ENCODE measurements at regions not wholly inside any gene's neighbourhood (a gene's known extent, or its start where the extent isn't known, plus 50 kb on each side); places are given as distances from the start of the nearest gene placed in this dataset.

- Mint-ChIP-seq H3K27ac (ENCODE audit: low read depth, unreplicated experiment) (no peak overlapping the region), H3K4me3 (ENCODE audit: unreplicated experiment) (no peak overlapping the region), H3K4me1 (ENCODE audit: insufficient read depth, unreplicated experiment) (no peaks in the 10 kb centered on the region), H3K9me3 (ENCODE audit: unreplicated experiment) (no peaks in the 10 kb centered on the region), H3K27me3 (ENCODE audit: insufficient read depth, unreplicated experiment) (no peaks in the 10 kb centered on the region), H3K36me3 (ENCODE audit: insufficient read depth, unreplicated experiment) (no peaks in the 10 kb centered on the region)
- CTCF ChIA-PET: interaction anchor here (0.5 to 0.6 kb wide), 2 partner anchors 77 to 92 kb away, joined by 3 read pairs; no protein-coding TSS in a partner anchor
- intact Hi-C loops (cut with micrococcal nuclease): no loop called here
- POLR2A ChIA-PET: interaction anchor here (0.6 kb wide), 1 partner anchor 207 kb away, joined by 3 read pairs; no protein-coding TSS in a partner anchor
- TF ChIP-seq CTCF (IDR thresholded peaks at IDR 0.05; ENCODE audit: unreplicated experiment): no peak
- DNase-seq (ENCODE audit: unreplicated experiment): no peak
- no TSS peak for BruUV-seq (replicated peaks)
Observed at GRCh38 chr5:107254214-107254901, 416.4 kb downstream of the EFNA5 start.

GRCh38 chr5:107253246-107253645 is 417.5 kb downstream of the EFNA5 start:
- BruUV-seq (replicated peaks): no TSS peak
- ChIA-PET CTCF (no interaction called here), POLR2A (no interaction called here)
- intact Hi-C loops (cut with micrococcal nuclease): no loop called here
- Mint-ChIP-seq H3K27me3 (ENCODE audit: insufficient read depth, unreplicated experiment) (no peaks in the 10 kb centered on the region), H3K36me3 (ENCODE audit: insufficient read depth, unreplicated experiment) (no peaks in the 10 kb centered on the region), H3K4me3 (ENCODE audit: unreplicated experiment) (no peak overlapping the region), H3K9me3 (ENCODE audit: unreplicated experiment) (no peaks in the 10 kb centered on the region), H3K4me1 (ENCODE audit: insufficient read depth, unreplicated experiment) (no peaks in the 10 kb centered on the region), H3K27ac (ENCODE audit: low read depth, unreplicated experiment) (no peak overlapping the region)
- DNase-seq (ENCODE audit: unreplicated experiment): no peak
- no peak for TF ChIP-seq CTCF (IDR thresholded peaks at IDR 0.05; ENCODE audit: unreplicated experiment)

GRCh38 chr5:107251151-107251550 is 419.6 kb downstream of the EFNA5 start:
- Mint-ChIP-seq H3K27ac (ENCODE audit: low read depth, unreplicated experiment) (no peak overlapping the region), H3K9me3 (ENCODE audit: unreplicated experiment) (no peaks in the 10 kb centered on the region), H3K4me3 (ENCODE audit: unreplicated experiment) (no peak overlapping the region), H3K4me1 (ENCODE audit: insufficient read depth, unreplicated experiment) (no peaks in the 10 kb centered on the region), H3K27me3 (ENCODE audit: insufficient read depth, unreplicated experiment) (no peaks in the 10 kb centered on the region), H3K36me3 (ENCODE audit: insufficient read depth, unreplicated experiment) (no peaks in the 10 kb centered on the region)
- BruUV-seq (replicated peaks): no TSS peak
- no peak for TF ChIP-seq CTCF (IDR thresholded peaks at IDR 0.05; ENCODE audit: unreplicated experiment)
- ChIA-PET CTCF (interaction anchor here (0.6 to 1.4 kb wide), 2 partner anchors 981 to 982 kb away, joined by 3 read pairs; no protein-coding TSS in a partner anchor), POLR2A (interaction anchor here (1.2 kb wide), 1 partner anchor 407 kb away, joined by 3 read pairs; no protein-coding TSS in a partner anchor)
- intact Hi-C loops (cut with micrococcal nuclease): no loop called here
- no peak for DNase-seq (ENCODE audit: unreplicated experiment)

GRCh38 chr5:107248066-107248695 is 422.6 kb downstream of the EFNA5 start:
- POLR2A ChIA-PET: interaction anchor here (0.6 kb wide), 1 partner anchor 1010 kb away, joined by 3 read pairs; no protein-coding TSS in a partner anchor
- DNase-seq (ENCODE audit: unreplicated experiment): peak; percentile 67
- H3K36me3 Mint-ChIP-seq (ENCODE audit: insufficient read depth, unreplicated experiment): no peaks in the 10 kb centered on the region
- no peaks in the 10 kb centered on the region for H3K9me3 Mint-ChIP-seq (ENCODE audit: unreplicated experiment)
- no peaks in the 10 kb centered on the region for H3K4me1 Mint-ChIP-seq (ENCODE audit: insufficient read depth, unreplicated experiment)
- BruUV-seq (replicated peaks): no TSS peak
- no peak overlapping the region for H3K27ac Mint-ChIP-seq (ENCODE audit: low read depth, unreplicated experiment)
- intact Hi-C loops (cut with micrococcal nuclease): loop anchor here (1.0 to 10.0 kb wide), 4 partner anchors 323 to 982 kb away; no protein-coding TSS in a partner anchor
- H3K4me3 Mint-ChIP-seq (ENCODE audit: unreplicated experiment): no peak overlapping the region
- no peaks in the 10 kb centered on the region for H3K27me3 Mint-ChIP-seq (ENCODE audit: insufficient read depth, unreplicated experiment)
- TF ChIP-seq CTCF (IDR thresholded peaks at IDR 0.05; ENCODE audit: unreplicated experiment): peak; percentile 72
- CTCF ChIA-PET: interaction anchor here (0.6 to 3.4 kb wide), 29 partner anchors 9 to 1311 kb away, joined by 3 to 18 read pairs (median 3); no protein-coding TSS in a partner anchor

Data from MCF 10A (cell line).